ENCODE measurements at regions not wholly inside any gene's neighbourhood (a gene's known extent, or its start where the extent isn't known, plus 50 kb on each side); places are given as distances from the start of the nearest gene placed in this dataset.

DNA sequence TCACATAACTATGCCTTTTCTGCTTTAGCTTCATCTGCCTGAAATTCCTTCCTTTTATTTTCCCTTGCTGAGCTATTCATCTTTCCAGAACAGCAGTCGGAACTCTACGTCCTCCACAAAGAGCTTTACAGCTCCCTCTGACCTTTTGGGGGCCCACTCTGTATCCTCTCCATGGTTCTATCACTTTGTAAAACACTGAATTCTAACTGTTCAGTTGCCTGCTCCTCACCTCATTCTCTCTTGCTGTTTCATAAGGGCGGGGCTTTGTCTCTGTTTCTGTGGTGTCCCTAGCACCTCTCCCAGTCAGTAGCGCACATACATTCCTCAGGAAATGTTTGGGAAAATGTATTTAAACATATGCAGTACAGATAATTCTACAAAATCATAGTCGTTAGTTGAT lies 737.0 kb downstream of the RAB28 start:
- dilution Hi-C loops (cut with MboI; ENCODE audit: extremely low pct_ligation_motif_present, low sequenced_read_pairs), result no loop called here
- no peaks in the 10 kb centered on the region for H3K4me1 ChIP-seq (ENCODE audit: control insufficient read depth, extremely low read depth, insufficient read depth, low read length)
- H3K9ac ChIP-seq (ENCODE audit: control insufficient read depth, extremely low read depth, insufficient read depth, low read length), result no peak overlapping the region
- H3K9me3 ChIP-seq (ENCODE audit: control insufficient read depth, low read depth, low read length), result no peaks in the 10 kb centered on the region
- no peaks in the 10 kb centered on the region for H3K79me2 ChIP-seq (ENCODE audit: control insufficient read depth, insufficient read depth, low read length)
- H3K36me3 ChIP-seq (ENCODE audit: control insufficient read depth in 2 of 2, extremely low read depth in 1 of 2, insufficient read depth in 2 of 2, low read length in 2 of 2), result no peaks in the 10 kb centered on the region
- H3K27me3 ChIP-seq (ENCODE audit: control insufficient read depth, extremely low read depth, insufficient read depth, low read length), result no peaks in the 10 kb centered on the region
- no peak overlapping the region for H3K4me2 ChIP-seq (ENCODE audit: control insufficient read depth, extremely low read depth, insufficient read depth, low read depth, low read length)
- DNase-seq (ENCODE audit: low read depth, low spot score) (no peak), FAIRE-seq (no peak)
- H4K20me1 ChIP-seq (ENCODE audit: control insufficient read depth, extremely low read depth, insufficient read depth, low read length), result no peaks in the 10 kb centered on the region
- H2AFZ ChIP-seq (ENCODE audit: control insufficient read depth, low read length), result no peak overlapping the region
- TF ChIP-seq EZH2 (IDR thresholded peaks at IDR 0.05; ENCODE audit: low read length), result no peak
- TF ChIP-seq, protein P1, sequence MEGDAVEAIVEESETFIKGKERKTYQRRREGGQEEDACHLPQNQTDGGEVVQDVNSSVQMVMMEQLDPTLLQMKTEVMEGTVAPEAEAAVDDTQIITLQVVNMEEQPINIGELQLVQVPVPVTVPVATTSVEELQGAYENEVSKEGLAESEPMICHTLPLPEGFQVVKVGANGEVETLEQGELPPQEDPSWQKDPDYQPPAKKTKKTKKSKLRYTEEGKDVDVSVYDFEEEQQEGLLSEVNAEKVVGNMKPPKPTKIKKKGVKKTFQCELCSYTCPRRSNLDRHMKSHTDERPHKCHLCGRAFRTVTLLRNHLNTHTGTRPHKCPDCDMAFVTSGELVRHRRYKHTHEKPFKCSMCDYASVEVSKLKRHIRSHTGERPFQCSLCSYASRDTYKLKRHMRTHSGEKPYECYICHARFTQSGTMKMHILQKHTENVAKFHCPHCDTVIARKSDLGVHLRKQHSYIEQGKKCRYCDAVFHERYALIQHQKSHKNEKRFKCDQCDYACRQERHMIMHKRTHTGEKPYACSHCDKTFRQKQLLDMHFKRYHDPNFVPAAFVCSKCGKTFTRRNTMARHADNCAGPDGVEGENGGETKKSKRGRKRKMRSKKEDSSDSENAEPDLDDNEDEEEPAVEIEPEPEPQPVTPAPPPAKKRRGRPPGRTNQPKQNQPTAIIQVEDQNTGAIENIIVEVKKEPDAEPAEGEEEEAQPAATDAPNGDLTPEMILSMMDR (optimal IDR thresholded peaks at IDR 0.05 in 1 of 3, IDR thresholded peaks at IDR 0.05 in 1 of 3, conservative IDR thresholded peaks at IDR 0.05 in 1 of 3; ENCODE audit: extremely low read depth in 1 of 3, insufficient read depth in 2 of 3, low read length in 3 of 3), result no peak
- no peak overlapping the region for H3K4me3 ChIP-seq (ENCODE audit: control insufficient read depth in 2 of 3, extremely low read depth in 1 of 3, insufficient read depth in 2 of 3, low read depth in 1 of 3, low read length in 3 of 3)
- no peak overlapping the region for H3K27ac ChIP-seq (ENCODE audit: control insufficient read depth, insufficient read depth, low read length)
- H3K9me1 ChIP-seq (ENCODE audit: control insufficient read depth, extremely low read depth, insufficient read depth, low read length), result no peaks in the 10 kb centered on the region

DNA sequence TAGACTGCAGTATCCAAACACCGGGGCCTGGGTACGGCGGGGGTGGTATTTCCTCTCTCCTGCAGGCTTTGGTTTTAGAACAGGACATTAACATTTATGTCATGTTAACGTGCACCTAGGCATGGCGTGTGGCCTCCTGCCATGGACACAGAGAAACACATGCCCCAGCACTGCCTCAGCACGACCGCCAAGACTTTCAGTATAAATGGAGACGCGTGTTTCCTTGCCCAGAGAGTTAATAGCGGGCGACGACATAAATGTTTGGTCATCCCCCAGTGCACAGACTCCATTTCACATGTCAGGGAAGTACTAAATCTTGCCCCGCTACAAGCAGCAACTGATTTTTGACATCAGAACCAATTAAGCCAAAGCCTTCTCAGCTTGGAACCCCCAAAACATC lies 737.9 kb downstream of the RAB28 start:
- Histone ChIP-seq H3K4me3 (ENCODE audit: control insufficient read depth in 2 of 3, extremely low read depth in 1 of 3, insufficient read depth in 2 of 3, low read depth in 1 of 3, low read length in 3 of 3) (no peak overlapping the region), H3K9me1 (ENCODE audit: control insufficient read depth, extremely low read depth, insufficient read depth, low read length) (no peaks in the 10 kb centered on the region), H3K36me3 (ENCODE audit: control insufficient read depth in 2 of 2, extremely low read depth in 1 of 2, insufficient read depth in 2 of 2, low read length in 2 of 2) (no peaks in the 10 kb centered on the region), H3K79me2 (ENCODE audit: control insufficient read depth, insufficient read depth, low read length) (no peaks in the 10 kb centered on the region), H4K20me1 (ENCODE audit: control insufficient read depth, extremely low read depth, insufficient read depth, low read length) (no peaks in the 10 kb centered on the region), H3K4me2 (ENCODE audit: control insufficient read depth, extremely low read depth, insufficient read depth, low read depth, low read length) (no peak overlapping the region), H2AFZ (ENCODE audit: control insufficient read depth, low read length) (no peak overlapping the region), H3K9me3 (ENCODE audit: control insufficient read depth, low read depth, low read length) (no peaks in the 10 kb centered on the region), H3K4me1 (ENCODE audit: control insufficient read depth, extremely low read depth, insufficient read depth, low read length) (no peaks in the 10 kb centered on the region), H3K9ac (ENCODE audit: control insufficient read depth, extremely low read depth, insufficient read depth, low read length) (no peak overlapping the region), H3K27me3 (ENCODE audit: control insufficient read depth, extremely low read depth, insufficient read depth, low read length) (no peaks in the 10 kb centered on the region), H3K27ac (ENCODE audit: control insufficient read depth, insufficient read depth, low read length) (no peak overlapping the region)
- DNase-seq (ENCODE audit: low read depth, low spot score) (no peak), FAIRE-seq (no peak)
- TF ChIP-seq, protein P1 (optimal IDR thresholded peaks at IDR 0.05 in 1 of 3, IDR thresholded peaks at IDR 0.05 in 1 of 3, conservative IDR thresholded peaks at IDR 0.05 in 1 of 3; ENCODE audit: extremely low read depth in 1 of 3, insufficient read depth in 2 of 3, low read length in 3 of 3), result no peak
- TF ChIP-seq EZH2 (IDR thresholded peaks at IDR 0.05; ENCODE audit: low read length), result no peak
- dilution Hi-C loops (cut with MboI; ENCODE audit: extremely low pct_ligation_motif_present, low sequenced_read_pairs), result no loop called here

Data from keratinocyte (primary cell).